GM23338 (cell line): ENCODE measurements at regions not wholly inside any gene's neighbourhood (a gene's known extent, or its start where the extent isn't known, plus 50 kb on each side); places are given as distances from the start of the nearest gene placed in this dataset.

ENCODE experiments used
- EZH2phosphoT487 ChIP-seq: fragments of 200-600 bp; sonication (generic); IDR thresholded peaks from one replicate; pipeline ENCODE4 v1.8.1; 2018; ENCODE audit warnings: antibody characterized with exemption; ENCODE audit not compliant: unreplicated experiment
- POLR2AphosphoS5 ChIP-seq: IDR thresholded peaks from 2 replicates; pipeline ENCODE4 v1.6.1; 2016; ENCODE audit warnings: antibody characterized with exemption, low read depth
- TF ChIP-seq, protein P1 (sequence below), 2 experiments: fragments of 200-600 bp in 1 of 2; sonication (generic) in 1 of 2; conservative IDR thresholded peaks; 2 replicates each; pipeline versions ENCODE4 v1.5.1 to v1.6.1; 2016 to 2017; ENCODE audit warnings: antibody characterized with exemption in 2 of 2, low read depth in 2 of 2, mild to moderate bottlenecking in 2 of 2, moderate library complexity in 1 of 2

DNA sequence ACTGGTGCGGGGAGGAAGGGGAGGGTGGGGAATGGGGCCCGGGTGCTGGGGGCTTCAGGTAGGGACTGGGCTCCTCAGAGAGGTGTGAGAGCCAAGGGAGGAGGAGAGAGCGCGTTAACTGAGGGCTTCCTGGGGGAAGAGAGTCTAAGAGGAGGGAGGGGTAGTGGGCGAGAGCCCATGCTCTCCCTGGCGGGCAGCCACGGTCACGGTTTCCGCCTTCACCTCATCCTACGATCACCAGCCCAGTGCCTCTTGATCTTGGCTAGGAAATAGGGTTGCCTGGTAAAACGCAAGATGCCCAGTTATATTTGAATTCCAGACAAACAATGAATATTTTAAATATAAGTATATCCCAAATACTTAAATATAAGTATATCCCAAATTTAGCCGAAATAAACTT lies 60.8 kb upstream of the GRPEL1 start:
- TF ChIP-seq, protein P1, sequence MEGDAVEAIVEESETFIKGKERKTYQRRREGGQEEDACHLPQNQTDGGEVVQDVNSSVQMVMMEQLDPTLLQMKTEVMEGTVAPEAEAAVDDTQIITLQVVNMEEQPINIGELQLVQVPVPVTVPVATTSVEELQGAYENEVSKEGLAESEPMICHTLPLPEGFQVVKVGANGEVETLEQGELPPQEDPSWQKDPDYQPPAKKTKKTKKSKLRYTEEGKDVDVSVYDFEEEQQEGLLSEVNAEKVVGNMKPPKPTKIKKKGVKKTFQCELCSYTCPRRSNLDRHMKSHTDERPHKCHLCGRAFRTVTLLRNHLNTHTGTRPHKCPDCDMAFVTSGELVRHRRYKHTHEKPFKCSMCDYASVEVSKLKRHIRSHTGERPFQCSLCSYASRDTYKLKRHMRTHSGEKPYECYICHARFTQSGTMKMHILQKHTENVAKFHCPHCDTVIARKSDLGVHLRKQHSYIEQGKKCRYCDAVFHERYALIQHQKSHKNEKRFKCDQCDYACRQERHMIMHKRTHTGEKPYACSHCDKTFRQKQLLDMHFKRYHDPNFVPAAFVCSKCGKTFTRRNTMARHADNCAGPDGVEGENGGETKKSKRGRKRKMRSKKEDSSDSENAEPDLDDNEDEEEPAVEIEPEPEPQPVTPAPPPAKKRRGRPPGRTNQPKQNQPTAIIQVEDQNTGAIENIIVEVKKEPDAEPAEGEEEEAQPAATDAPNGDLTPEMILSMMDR (conservative IDR thresholded peaks at IDR 0.05; ENCODE audit: low read depth in 2 of 2), result no peak
- TF ChIP-seq POLR2AphosphoS5 (no peak), EZH2phosphoT487 (no peak)
